Right ventricle myocardium superior (tissue), 1 donor: ENCODE measurements at regions not wholly inside any gene's neighbourhood (a gene's known extent, or its start where the extent isn't known, plus 50 kb on each side); places are given as distances from the start of the nearest gene placed in this dataset.

Experiments
- ATAC-seq: fragments of 200-7000 bp; cut with Tn5 transposase; one replicate; pipeline ENCODE4 v1.9.1; 2020; ENCODE audit warnings: mild to moderate bottlenecking; ENCODE audit not compliant: poor library complexity
- DNase-seq: peaks from one replicate; pipeline ENCODE4 v3.0.0-alpha.2; 2020
- intact Hi-C: fragments of 100-400 bp; cut with DNase I; formaldehyde crosslinking; loops from one replicate; pipeline ENCODE4 v1.11.2; 2022
- donor health status: DM: no; HTN: yes; CAD: no; lungs with severe emphysema.

DNA sequence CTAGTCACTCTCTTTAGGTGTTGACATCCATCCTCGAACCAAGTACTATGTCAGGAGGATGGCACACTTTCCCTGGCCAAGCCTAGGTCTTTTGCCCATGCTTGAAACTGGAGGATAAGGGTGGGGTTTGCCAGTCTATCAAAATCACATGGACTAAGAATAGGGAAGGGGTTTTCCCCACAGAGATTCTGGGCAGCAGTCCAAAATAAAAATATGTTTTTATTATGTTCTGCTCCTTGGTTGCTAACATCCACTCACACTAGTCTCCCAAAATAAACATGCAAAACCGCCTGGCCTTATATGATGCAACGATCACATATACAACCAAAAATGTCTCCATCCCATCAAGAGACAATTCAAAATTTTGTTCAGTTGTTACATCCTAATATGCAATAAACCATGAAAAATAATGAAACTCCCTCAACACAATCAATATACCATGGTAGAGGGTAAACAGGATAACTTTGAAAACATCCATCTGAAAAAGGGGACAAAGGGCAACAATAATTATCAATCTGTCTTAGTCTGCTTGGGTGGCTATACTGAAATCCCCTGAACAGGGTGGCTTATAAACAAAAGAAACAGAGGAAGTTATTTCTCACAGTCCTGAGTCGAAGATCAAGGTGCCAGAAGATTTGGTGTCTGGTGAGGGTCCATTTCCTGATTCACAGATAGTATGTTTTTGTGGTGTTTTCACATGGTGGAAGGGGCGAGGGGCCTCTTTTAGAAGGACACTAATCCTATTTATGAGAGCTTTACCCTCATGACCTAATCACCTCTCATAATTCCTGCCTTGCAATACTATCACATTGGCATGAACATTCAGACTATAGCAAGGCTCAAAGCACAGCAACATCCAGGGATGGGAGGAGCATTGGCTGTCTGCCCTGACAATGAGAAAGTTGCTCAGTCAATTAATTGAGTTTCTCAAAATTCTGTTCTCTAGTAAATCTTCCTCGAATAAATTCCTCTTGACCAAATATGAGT, 159.3 kb downstream of the ETV1 start:
- ATAC-seq (peak; percentile 90), DNase-seq (no peak)
- intact Hi-C loops: no loop called here

DNA sequence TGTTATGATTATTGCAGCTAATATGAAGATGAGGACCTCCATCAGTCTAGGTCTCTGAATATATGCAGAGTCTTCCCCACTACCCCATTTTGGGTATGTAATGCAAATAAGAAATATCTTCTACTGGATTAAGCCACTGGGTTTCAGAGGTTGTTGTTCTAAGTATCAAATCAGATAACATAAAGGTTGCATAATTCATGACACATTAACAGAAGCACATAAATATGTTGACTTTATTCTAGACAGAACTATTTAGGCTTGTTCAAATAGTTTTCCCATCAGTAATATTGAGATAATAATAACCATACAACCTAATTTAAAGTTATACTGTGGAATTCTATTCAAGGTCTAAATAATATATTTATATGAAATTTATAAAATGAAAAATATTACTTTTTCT, 157.1 kb downstream of the ETV1 start:
- DNase-seq (no peak), ATAC-seq (no peak)
- intact Hi-C loops: no loop called here

DNA sequence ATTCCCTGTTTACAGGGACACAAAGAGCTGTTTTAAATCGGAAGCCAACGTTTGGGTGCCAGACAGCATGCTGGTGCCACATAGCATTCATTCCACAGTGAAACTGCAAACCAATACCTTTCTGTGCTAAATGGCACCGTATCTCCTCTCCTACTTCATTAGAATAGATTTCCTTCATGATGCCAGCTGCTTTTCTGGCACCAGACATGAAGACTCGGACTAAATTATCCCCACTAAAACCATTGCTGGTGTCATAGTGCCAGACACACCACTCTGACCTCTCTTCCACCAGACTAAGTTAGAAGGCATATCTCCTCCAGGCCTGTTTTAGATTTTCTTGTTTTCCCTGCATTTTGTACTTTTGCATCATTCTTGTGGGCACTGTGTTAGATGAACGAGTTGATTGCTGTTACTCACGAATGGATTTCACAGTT, 155.1 kb downstream of the ETV1 start:
- ATAC-seq (peak; percentile 81), DNase-seq (no peak)
- intact Hi-C loops: no loop called here

DNA sequence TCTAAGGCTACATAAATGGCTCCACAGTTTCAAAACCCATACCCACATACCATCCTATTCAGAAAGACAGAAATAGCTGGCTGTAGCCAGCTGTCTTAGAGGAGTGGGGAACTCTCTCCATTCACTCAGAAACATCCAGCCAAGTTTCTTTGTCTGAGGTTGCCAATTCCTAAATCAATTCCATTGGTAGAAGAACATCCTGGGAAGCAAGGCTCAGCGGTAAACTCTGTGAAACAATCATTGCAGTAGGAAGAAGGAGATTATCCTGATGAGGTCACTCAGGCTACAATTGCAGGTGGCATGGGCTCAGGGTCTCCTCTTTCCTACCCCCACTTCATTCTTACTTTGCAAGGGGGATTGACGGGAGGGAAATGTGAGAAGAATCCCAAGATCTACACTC, 154.0 kb downstream of the ETV1 start:
- intact Hi-C loops: no loop called here
- no peak for ATAC-seq

DNA sequence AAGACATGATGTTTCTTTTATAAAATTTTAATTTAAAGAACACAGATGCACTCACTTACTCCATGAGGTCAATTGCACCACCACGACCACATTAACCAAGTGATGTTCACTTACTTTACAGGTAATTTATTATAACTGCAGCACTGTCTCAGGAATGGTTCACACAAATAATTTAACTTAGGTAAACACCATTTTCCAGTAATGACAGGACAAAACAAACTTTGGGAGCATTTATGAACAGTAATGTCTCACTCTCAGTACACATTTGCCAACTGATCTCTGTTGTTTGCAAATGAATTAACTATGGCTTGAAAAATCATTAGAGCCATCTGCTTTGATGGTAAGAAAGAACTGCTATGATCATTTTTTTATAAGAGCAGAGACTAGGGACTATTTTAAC, 150.4 kb downstream of the ETV1 start:
- ATAC-seq (no peak), DNase-seq (no peak)
- intact Hi-C loops: no loop called here

More for the DNA sequence above, 154.0 kb downstream of the ETV1 start:
- DNase-seq: no peak
